ENCODE measurements at regions not wholly inside any gene's neighbourhood (a gene's known extent, or its start where the extent isn't known, plus 50 kb on each side); places are given as distances from the start of the nearest gene placed in this dataset.

- no peak for TF ChIP-seq CHD7 (IDR thresholded peaks at IDR 0.05; ENCODE audit: insufficient replicate concordance, low read length)
- TF ChIP-seq ATF3 (IDR thresholded peaks at IDR 0.05; ENCODE audit: insufficient read depth, low read depth, low read length) = no peak
- no peak for TF ChIP-seq SUZ12 (IDR thresholded peaks at IDR 0.05; ENCODE audit: low read length)
- TF ChIP-seq CHD1 (IDR thresholded peaks at IDR 0.05; ENCODE audit: low read depth, low read length) = no peak
- TF ChIP-seq POU5F1 (IDR thresholded peaks at IDR 0.05; ENCODE audit: low read depth, low read length) = no peak
- no peak for TF ChIP-seq TEAD4 (IDR thresholded peaks at IDR 0.05; ENCODE audit: low read depth, low read length)
- TF ChIP-seq GABPA (IDR thresholded peaks at IDR 0.05; ENCODE audit: borderline replicate concordance, insufficient read depth, low read length) = no peak
- no peak for TF ChIP-seq RFX5 (IDR thresholded peaks at IDR 0.05; ENCODE audit: borderline replicate concordance, low read depth, low read length)
- TF ChIP-seq ZNF274 (IDR thresholded peaks at IDR 0.05; ENCODE audit: borderline replicate concordance, extremely low read depth, low read length) = no peak
- TF ChIP-seq CBX8 (IDR thresholded peaks at IDR 0.05; ENCODE audit: borderline replicate concordance, low read depth, low read length) = no peak
- TF ChIP-seq ASH2L (IDR thresholded peaks at IDR 0.05; ENCODE audit: low read length) = no peak
These were observed 671.9 kb downstream of the RWDD3 start (continued) for GRCh38 chr1:95905818-95906395.

Measured in H1 (cell line).